GM19467 (cell line): ENCODE measurements at regions not wholly inside any gene's neighbourhood (a gene's known extent, or its start where the extent isn't known, plus 50 kb on each side); places are given as distances from the start of the nearest gene placed in this dataset.

ENCODE experiments used
- ATAC-seq: cut with Tn5 transposase; IDR thresholded peaks from one replicate; pipeline ENCODE4 v1.9.1; 2021; ENCODE audit warnings: mild to moderate bottlenecking, moderate library complexity; ENCODE audit not compliant: unreplicated experiment

DNA sequence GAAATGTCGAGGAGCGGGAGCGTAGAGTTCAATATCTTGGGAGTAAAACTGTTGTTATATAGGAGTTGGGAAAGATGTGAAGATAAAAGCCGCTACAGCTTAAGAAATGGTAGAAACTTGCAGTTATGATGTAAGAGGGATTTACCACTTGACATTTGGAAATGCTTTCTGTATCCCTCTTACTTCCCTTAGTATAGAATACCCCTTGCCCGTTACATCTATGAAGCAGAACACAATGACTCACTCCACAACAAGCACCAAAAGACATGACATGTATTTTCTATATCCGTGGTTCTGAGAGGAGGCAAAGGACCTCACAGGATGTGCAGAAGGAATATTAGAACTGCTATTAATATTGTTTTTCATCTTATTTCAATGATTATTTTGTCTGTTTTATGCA, 254.2 kb upstream of the NR2F2 start:
- ATAC-seq, result no peak

GRCh38 chr15:96079041-96079440, 251.5 kb upstream of the NR2F2 start:
- ATAC-seq, result no peak

DNA sequence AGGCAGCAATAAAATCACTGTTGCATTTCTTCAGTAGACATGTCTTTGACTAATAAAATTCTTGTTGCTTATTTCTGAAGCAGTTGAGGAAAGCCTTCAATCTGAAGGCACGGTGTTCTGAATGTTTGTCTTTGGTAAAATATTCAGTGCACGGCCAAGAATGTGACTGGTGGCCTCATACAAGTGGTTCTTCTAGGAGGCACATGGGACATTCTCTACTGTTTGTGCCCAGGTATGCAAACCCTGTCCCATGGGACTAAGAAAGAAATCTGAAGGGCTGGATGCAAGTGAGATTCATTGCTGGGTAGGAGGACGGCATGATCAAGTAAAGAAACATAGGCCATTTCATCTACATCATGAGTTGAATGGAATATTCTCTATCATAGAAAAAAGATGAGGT, 250.6 kb upstream of the NR2F2 start:
- no peak for ATAC-seq

DNA sequence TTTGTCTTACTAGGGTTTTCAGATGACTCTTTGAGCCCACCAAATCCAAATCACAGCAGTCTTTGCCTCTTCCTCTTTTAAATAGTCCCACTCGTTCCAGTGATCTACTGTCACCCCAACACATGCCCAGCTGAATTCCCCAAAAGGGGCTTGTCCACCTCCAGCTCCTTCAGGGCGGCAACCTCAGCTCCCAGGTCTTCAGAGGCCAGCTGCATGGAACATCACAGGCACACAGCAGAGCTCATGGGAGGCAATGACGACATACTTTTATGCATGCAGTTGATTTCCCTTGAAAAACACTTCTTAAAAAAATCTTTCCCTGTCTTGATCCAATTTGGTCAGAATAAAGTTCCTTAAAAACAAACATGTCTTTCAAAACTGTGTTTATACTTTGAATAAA, 244.3 kb upstream of the NR2F2 start:
- no peak for ATAC-seq

- no peak for ATAC-seq
These were observed 243.2 kb upstream of the NR2F2 start for GRCh38 chr15:96087180-96087884.

DNA sequence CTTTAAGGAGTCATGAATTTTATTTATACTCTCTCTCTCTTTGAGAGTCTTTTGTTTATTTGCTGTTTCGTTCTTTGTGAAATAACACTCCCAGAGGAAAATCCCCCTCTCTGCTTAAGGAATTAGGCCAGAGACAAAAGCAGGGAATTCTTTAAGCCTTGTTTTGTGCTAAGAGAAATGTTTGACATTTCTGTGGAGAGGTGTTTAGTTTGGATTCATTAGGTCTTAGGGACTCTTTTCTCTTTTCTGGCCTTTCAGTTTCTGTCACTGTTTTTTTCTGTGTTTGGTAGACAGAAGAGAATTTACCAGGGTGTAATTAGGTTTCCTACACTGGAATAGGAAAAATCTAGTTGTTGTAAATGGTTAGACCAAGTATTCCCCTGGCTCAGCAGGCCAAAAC, 241.8 kb upstream of the NR2F2 start:
- no peak for ATAC-seq

- no peak for ATAC-seq
These were observed 241.0 kb upstream of the NR2F2 start for GRCh38 chr15:96089405-96090058.

GRCh38 chr15:96092186-96092585, 238.3 kb upstream of the NR2F2 start:
- ATAC-seq, result no peak

DNA sequence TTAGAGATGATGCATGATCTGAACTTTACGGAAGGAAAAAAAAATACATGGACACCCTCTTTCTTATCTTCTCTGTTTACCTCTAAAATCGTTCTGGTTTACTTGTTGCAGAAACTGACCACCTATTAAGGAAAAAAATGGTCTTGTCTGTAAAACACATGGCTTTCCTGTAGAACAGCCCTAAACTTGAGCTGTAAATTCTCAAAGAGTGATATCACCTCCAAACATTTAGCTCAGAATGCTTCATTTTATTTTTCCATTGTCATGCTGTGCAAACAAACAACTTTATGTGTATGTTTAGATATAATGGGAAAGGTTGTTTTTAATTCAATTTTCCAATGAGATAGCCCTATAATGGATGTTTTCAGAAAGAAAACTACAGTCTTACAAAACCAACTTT, 237.4 kb upstream of the NR2F2 start:
- ATAC-seq, result no peak

GRCh38 chr15:96097661-96098060, 232.8 kb upstream of the NR2F2 start:
- no peak for ATAC-seq

DNA sequence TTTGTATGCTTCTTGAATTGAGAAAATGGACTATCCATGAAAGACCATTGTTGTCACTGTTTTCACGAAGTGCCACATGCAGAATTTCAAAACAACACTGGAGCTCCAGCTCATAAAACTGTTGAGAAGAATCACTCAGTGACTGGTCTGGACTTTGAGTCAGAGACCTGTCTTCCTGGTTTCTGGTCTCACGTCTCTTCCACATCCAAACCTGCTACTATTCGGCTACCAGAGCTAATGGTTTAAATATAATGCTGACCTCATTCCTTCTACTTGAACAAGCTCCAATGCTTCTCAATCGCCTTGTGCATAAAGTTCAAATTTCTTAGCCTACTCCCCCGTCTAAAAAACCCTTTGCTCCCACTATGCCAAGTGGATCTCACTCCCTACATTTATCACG, 227.9 kb upstream of the NR2F2 start:
- no peak for ATAC-seq

DNA sequence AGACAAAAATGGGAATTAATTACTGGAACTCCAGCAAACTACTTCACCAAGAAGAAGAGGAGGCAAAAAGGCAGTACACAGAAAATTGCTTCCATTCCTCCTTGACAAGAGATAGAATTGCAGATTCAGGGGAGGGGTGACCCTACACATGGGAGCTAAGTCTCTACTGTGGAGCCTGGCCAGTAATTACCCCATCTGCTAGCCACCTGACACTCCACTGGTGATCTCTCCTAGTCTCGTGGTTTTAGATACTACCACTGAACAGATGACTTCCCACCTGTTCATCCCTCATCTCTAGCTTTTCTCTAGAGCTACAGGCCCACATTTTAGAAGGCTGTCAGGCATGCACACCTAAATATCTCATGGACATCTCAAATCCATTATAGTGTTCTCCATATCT, 224.3 kb upstream of the NR2F2 start:
- ATAC-seq, result no peak

GRCh38 chr15:96106628-96107027, 223.9 kb upstream of the NR2F2 start:
- no peak for ATAC-seq

- ATAC-seq, result no peak
These were observed 222.6 kb upstream of the NR2F2 start for GRCh38 chr15:96107916-96108315.

- ATAC-seq, result no peak
These were observed 222.1 kb upstream of the NR2F2 start for GRCh38 chr15:96108405-96108804.

GRCh38 chr15:96109820-96110219, 220.7 kb upstream of the NR2F2 start:
- no peak for ATAC-seq

GRCh38 chr15:96112018-96112417, 218.5 kb upstream of the NR2F2 start:
- ATAC-seq, result no peak

- no peak for ATAC-seq
These were observed 214.9 kb upstream of the NR2F2 start for GRCh38 chr15:96115642-96116041.

DNA sequence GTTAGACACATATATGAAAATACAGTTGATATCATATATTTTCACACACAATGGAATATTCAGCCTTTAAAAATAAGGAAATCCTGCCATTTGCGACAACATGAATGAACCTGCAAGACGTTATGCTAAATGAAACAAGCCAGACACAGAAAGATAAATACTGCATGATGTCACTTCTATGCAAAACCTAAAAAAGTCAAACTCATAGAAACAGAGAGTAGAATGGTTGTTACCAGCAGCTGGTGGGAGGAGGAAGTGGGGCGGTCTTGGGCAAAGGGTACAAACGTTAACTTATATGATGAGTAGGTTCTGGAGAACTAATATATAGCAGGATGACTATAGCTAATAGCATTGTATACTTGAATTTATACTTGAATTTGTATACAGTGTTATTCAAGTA, 213.2 kb upstream of the NR2F2 start:
- no peak for ATAC-seq

- ATAC-seq, result no peak
These were observed 210.8 kb upstream of the NR2F2 start for GRCh38 chr15:96119734-96120133.

- ATAC-seq, result no peak
These were observed 209.2 kb upstream of the NR2F2 start for GRCh38 chr15:96121086-96121920.
